ENCODE measurements at regions not wholly inside any gene's neighbourhood (a gene's known extent, or its start where the extent isn't known, plus 50 kb on each side); places are given as distances from the start of the nearest gene placed in this dataset.

DNA sequence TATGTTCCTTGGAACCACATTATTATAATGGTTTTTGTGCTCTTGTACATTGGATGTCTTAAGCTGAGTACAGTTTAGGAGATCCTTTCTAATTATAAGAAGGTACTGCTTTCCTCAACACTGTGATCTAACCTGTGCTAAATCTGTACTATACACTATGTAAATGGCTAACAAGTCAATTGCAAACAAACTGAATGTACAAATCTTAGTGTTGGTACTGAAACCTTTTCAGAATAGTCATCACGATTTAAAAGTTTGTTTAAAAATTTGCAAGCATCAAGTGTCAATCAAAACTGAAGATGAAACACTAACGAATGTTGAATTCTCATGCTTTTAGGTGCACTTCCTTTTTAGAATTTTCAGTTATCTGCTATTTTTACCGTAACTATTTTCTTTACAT is 2090.4 kb upstream of the TENM3 start:
- Histone ChIP-seq H3K27me3 (no peaks in the 10 kb centered on the region), H3K4me1 (no peaks in the 10 kb centered on the region), H3K9me3 (no peaks in the 10 kb centered on the region), H3K4me3 (no peak overlapping the region), H3K27ac (no peak overlapping the region), H3K36me3 (no peaks in the 10 kb centered on the region)
- WGBS, result 88% methylated on average over 3 of the region's 3 CpGs
- no peak for DNase-seq (ENCODE audit: low spot score in 2 of 2)
- TF ChIP-seq EP300 (IDR thresholded peaks at IDR 0.05), result no peak
- TF ChIP-seq, protein P1, sequence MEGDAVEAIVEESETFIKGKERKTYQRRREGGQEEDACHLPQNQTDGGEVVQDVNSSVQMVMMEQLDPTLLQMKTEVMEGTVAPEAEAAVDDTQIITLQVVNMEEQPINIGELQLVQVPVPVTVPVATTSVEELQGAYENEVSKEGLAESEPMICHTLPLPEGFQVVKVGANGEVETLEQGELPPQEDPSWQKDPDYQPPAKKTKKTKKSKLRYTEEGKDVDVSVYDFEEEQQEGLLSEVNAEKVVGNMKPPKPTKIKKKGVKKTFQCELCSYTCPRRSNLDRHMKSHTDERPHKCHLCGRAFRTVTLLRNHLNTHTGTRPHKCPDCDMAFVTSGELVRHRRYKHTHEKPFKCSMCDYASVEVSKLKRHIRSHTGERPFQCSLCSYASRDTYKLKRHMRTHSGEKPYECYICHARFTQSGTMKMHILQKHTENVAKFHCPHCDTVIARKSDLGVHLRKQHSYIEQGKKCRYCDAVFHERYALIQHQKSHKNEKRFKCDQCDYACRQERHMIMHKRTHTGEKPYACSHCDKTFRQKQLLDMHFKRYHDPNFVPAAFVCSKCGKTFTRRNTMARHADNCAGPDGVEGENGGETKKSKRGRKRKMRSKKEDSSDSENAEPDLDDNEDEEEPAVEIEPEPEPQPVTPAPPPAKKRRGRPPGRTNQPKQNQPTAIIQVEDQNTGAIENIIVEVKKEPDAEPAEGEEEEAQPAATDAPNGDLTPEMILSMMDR (IDR thresholded peaks at IDR 0.05), result no peak
- no peak for TF ChIP-seq POLR2AphosphoS5 (IDR thresholded peaks at IDR 0.05)
- TF ChIP-seq POLR2A (IDR thresholded peaks at IDR 0.05), result no peak

DNA sequence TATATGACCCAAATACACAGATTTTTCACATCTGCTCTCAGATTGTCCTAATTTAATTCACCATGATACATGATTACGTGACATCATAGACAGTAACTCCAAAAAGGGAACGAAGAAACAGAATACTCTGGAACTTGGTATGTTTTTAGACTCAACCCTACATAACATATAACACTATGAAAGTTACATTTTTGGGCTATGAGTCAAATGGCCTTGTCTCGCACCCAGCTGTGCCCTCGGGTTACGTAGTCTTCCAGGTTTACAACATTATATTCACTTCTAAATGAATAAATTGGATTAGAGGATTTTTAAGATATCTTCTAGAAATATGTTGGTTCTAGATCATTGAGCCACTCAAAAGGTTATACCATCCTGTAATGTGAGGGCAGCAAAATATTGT is 2089.6 kb upstream of the TENM3 start:
- Histone ChIP-seq H3K9me3 (no peaks in the 10 kb centered on the region), H3K4me1 (no peaks in the 10 kb centered on the region), H3K27me3 (no peaks in the 10 kb centered on the region), H3K36me3 (no peaks in the 10 kb centered on the region), H3K27ac (no peak overlapping the region), H3K4me3 (no peak overlapping the region)
- TF ChIP-seq POLR2A (IDR thresholded peaks at IDR 0.05) (no peak), EP300 (IDR thresholded peaks at IDR 0.05) (no peak), POLR2AphosphoS5 (IDR thresholded peaks at IDR 0.05) (no peak)
- TF ChIP-seq, protein P1 (IDR thresholded peaks at IDR 0.05), result no peak
- 83% methylated on average over 5 of the region's 5 CpGs for WGBS
- no peak for DNase-seq (ENCODE audit: low spot score in 2 of 2)

DNA sequence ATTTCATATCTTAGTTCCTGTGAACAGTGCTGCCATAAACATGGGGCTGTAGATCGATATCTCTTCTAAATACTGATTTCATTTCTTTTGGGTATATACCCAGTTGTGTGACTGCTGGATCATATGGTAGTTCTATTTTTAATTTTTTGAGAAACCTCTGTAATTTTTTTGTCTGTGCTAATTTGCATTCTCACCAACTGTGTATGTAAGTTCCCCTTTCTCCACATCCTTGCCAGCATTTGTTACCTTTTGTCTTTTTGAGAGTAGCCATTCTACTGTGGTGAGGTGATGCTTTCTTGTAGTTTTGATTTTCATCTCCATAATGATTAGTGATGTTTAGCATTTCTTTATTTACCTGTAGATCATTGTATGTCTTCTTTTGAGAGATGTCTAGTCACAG is 2086.5 kb upstream of the TENM3 start:
- Histone ChIP-seq H3K4me1 (no peaks in the 10 kb centered on the region), H3K4me3 (no peak overlapping the region), H3K27me3 (no peaks in the 10 kb centered on the region), H3K9me3 (no peaks in the 10 kb centered on the region), H3K36me3 (no peaks in the 10 kb centered on the region), H3K27ac (no peak overlapping the region)
- 97% methylated on average over 1 of the region's 1 CpG for WGBS
- DNase-seq (ENCODE audit: low spot score in 2 of 2), result no peak
- TF ChIP-seq, protein P1 (IDR thresholded peaks at IDR 0.05), result no peak
- TF ChIP-seq POLR2AphosphoS5 (IDR thresholded peaks at IDR 0.05) (no peak), EP300 (IDR thresholded peaks at IDR 0.05) (no peak), POLR2A (IDR thresholded peaks at IDR 0.05) (no peak)

DNA sequence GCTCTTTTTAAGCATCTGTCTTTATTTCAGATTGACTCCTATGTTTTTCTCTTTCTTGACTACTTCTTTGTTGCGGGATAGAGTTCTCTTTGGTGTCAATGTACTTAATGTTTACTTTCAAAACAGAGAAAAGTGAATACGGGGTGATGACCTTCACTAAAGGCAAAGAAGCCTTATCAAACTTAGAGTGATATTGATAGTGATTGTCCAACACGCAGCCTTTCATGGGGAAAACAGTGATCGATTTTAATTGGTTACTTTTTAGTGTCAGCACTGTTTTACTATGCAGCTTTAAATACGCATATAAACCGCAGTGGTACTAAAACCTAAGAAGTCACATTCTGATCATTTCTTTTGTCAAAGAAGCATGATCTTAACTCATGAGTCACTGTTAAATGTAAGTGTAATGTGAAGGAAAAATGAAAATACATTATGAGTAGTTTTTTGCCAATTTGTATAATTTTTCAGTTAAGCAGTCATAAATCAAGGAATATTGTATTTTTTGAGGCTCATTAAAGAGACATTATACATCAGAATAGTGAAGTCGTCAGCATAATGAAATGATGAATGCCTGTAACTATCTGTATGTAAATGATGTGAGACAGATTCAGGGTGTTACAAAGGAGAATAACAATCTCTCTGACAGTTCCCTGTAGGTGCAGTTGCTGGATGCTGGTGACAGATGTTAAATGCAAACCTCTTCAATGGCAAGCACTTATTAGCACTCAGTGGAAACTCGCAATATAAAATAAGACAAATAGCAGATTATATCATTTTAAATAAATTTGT is 2082.8 kb upstream of the TENM3 start:
- no peak overlapping the region for H3K27ac ChIP-seq
- H3K4me1 ChIP-seq, result no peaks in the 10 kb centered on the region
- no peaks in the 10 kb centered on the region for H3K27me3 ChIP-seq
- 81% methylated on average over 8 of the region's 8 CpGs for WGBS
- TF ChIP-seq EP300 (IDR thresholded peaks at IDR 0.05) (no peak), POLR2AphosphoS5 (IDR thresholded peaks at IDR 0.05) (no peak), POLR2A (IDR thresholded peaks at IDR 0.05) (no peak)
- TF ChIP-seq, protein P1 (IDR thresholded peaks at IDR 0.05), result no peak
- no peaks in the 10 kb centered on the region for H3K9me3 ChIP-seq
- H3K36me3 ChIP-seq, result no peaks in the 10 kb centered on the region
- H3K4me3 ChIP-seq, result no peak overlapping the region
- DNase-seq (ENCODE audit: low spot score in 2 of 2), result no peak

DNA sequence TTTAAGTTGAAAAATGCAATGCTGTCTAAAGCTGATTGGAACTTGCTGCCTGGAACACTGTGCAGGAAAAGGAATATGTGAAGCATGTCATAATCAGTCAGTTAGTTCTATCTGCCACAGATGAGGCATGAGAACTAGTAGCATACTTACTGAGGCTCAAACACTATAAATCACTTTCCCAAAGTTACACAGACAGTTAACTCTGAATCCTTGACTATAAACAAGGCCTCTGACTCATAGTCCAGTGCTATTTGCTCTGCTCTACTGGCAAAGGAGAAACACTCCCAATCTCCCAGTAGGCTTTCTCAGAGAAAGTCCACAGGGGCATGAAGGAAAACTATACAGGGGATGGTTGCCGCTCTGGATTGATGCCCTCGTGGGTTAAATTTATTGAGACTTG is 2078.4 kb upstream of the TENM3 start:
- WGBS, result 88% methylated on average over 2 of the region's 2 CpGs
- TF ChIP-seq POLR2AphosphoS5 (IDR thresholded peaks at IDR 0.05), result no peak
- no peak for TF ChIP-seq EP300 (IDR thresholded peaks at IDR 0.05)
- TF ChIP-seq POLR2A (IDR thresholded peaks at IDR 0.05), result no peak
- TF ChIP-seq, protein P1 (IDR thresholded peaks at IDR 0.05), result no peak
- no peaks in the 10 kb centered on the region for H3K27me3 ChIP-seq

More for the DNA sequence above, 2078.4 kb upstream of the TENM3 start:
- Histone ChIP-seq H3K4me3 (no peak overlapping the region), H3K27ac (no peak overlapping the region), H3K4me1 (no peaks in the 10 kb centered on the region), H3K9me3 (no peaks in the 10 kb centered on the region), H3K36me3 (no peaks in the 10 kb centered on the region)
- no peak for DNase-seq (ENCODE audit: low spot score in 2 of 2)
